Lung (tissue), 11 donors: ENCODE measurements at regions not wholly inside any gene's neighbourhood (a gene's known extent, or its start where the extent isn't known, plus 50 kb on each side); places are given as distances from the start of the nearest gene placed in this dataset.

Experiments used
- ATAC-seq: fragments of 200-7000 bp; cut with Tn5 transposase; one replicate; pipeline ENCODE4 v1.9.1; 2020; ENCODE audit warnings: moderate number of reproducible peaks; ENCODE audit not compliant: insufficient read depth, low FRiP score
- DNase-seq, 3 donors: peaks; one replicate each; pipeline ENCODE4 v3.0.0-alpha.2; 2013 to 2017
- H3K27ac ChIP-seq, 2 donors: one replicate each; pipeline ENCODE4 v1.5.1; 2013; ENCODE audit warnings: mild to moderate bottlenecking in 2 of 2, moderate library complexity in 2 of 2, control low read depth in 1 of 2, inconsistent platforms in 1 of 2, low read depth in 1 of 2, low read length in 1 of 2
- H3K27me3 ChIP-seq, 3 donors: one replicate each; pipeline ENCODE4 v1.5.1; 2013; ENCODE audit warnings: low read length in 2 of 3; ENCODE audit not compliant: control insufficient read depth in 3 of 3, insufficient read depth in 3 of 3
- H3K36me3 ChIP-seq, 4 donors: one replicate each; pipeline ENCODE4 v1.5.1; 2013; ENCODE audit warnings: low read length in 4 of 4, mild to moderate bottlenecking in 1 of 4, moderate library complexity in 1 of 4; ENCODE audit not compliant: control insufficient read depth in 4 of 4, insufficient read depth in 4 of 4
- H3K4me1 ChIP-seq, 5 donors: one replicate each; pipeline ENCODE4 v1.5.1; 2013; ENCODE audit warnings: low read length in 5 of 5, mild to moderate bottlenecking in 2 of 5, moderate library complexity in 1 of 5; ENCODE audit not compliant: control insufficient read depth in 5 of 5, insufficient read depth in 5 of 5
- H3K4me3 ChIP-seq: one replicate; pipeline ENCODE4 v1.5.1; 2013; ENCODE audit warnings: mild to moderate bottlenecking, control low read depth, moderate library complexity
- H3K9ac ChIP-seq, 2 donors: one replicate each; pipeline ENCODE4 v1.5.1; 2013; ENCODE audit warnings: low read length in 2 of 2, control low read depth in 1 of 2; ENCODE audit not compliant: insufficient read depth in 1 of 2
- H3K9me3 ChIP-seq, 4 donors: one replicate each; pipeline ENCODE4 v1.5.1; 2013; ENCODE audit warnings: low read length in 3 of 4, mild to moderate bottlenecking in 1 of 4, moderate library complexity in 1 of 4; ENCODE audit not compliant: control insufficient read depth in 4 of 4, insufficient read depth in 3 of 4
- CTCF ChIP-seq: IDR thresholded peaks from 2 replicates; pipeline ENCODE4 v1.5.1; 2012; ENCODE audit warnings: mild to moderate bottlenecking; ENCODE audit errors: control extremely low read depth, extremely low read depth
- WGBS, 2 donors: extraction: QIAGEN DNeasy Blood & Tissue Kit; methylation state at CpG; one replicate each; pipeline ENCODE4 v1.1.7; 2013; 5-methylcytosine and 5-hydroxymethylcytosine counted together
- donor health status: control.
- donor health status: control.
- donor health status: Bipolar disorder and iron deficiency.
- donor health status: healthy.
- donor health status: DM: yes; HTN: yes; CAD: no.

GRCh38 chr10:114735946-114736345 is 77.9 kb upstream of the ABLIM1 start:
- TF ChIP-seq CTCF: no peak
- Histone ChIP-seq H3K27me3 (no peaks in the 10 kb centered on the region), H3K27ac (no peak overlapping the region), H3K9ac (no peak overlapping the region), H3K4me3 (no peak overlapping the region), H3K4me1 (peaks cover 0 to 17% (median 0%) of the 10 kb centered on the region in 5 donors), H3K36me3 (no peaks in the 10 kb centered on the region), H3K9me3 (no peaks in the 10 kb centered on the region)
- ATAC-seq (no peak), DNase-seq (no peak)

DNA sequence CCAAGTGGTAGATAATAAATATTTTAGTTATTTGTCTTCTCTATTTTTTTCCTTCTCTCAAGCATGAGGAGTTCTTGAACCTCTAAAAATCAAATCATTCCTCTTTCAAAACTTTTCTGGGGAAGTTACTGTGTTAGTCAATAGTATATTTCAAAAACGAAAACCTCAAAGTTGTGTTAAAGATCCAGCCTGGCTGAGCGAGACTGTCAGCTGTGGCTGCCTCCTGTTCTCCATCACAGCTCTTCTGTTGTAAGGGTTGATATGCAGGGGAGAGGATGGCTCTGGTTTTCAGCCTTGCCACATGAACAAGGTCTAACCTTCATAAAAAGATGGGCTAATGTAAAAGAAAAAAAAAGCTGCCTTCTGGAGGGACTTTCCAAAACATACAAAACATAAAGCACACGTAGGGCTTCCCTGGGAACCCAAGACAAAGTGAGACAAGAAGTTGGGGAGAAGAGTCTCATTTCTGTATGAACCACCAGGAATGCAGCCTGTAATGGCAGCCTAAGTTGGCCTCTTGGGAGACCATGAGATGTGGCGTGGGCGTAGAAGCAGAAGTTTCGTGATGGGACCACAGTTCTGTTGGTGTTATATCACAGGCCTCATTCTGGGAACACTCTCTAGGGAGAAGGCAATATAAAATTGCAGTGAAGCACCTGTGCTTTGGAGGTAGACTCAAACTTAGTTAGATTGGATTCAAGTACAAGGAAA is 77.9 kb upstream of the FHIP2A start:
- Histone ChIP-seq H3K4me3 (no peak overlapping the region), H3K36me3 (no peaks in the 10 kb centered on the region), H3K27ac (no peak overlapping the region), H3K9me3 (no peaks in the 10 kb centered on the region), H3K4me1 (peaks cover 0 to 4% (median 0%) of the 10 kb centered on the region in 5 donors), H3K9ac (no peak overlapping the region), H3K27me3 (no peaks in the 10 kb centered on the region)
- ATAC-seq: no peak
- no peak for DNase-seq
- 56 to 72% methylated on average over 6 of the region's 6 CpGs for WGBS, 2 donors
- TF ChIP-seq CTCF: no peak

GRCh38 chr10:114746531-114746930 is 75.0 kb upstream of the FHIP2A start:
- no peak overlapping the region for H3K4me3 ChIP-seq
- WGBS, 2 donors: 86 to 90% methylated on average over 3 of the region's 3 CpGs
- H3K4me1 ChIP-seq: peaks cover 0 to 12% (median 2%) of the 10 kb centered on the region in 5 donors
- TF ChIP-seq CTCF: no peak
- H3K9me3 ChIP-seq: no peaks in the 10 kb centered on the region
- no peaks in the 10 kb centered on the region for H3K36me3 ChIP-seq
- H3K9ac ChIP-seq: no peak overlapping the region
- H3K27me3 ChIP-seq: no peaks in the 10 kb centered on the region
- no peak overlapping the region for H3K27ac ChIP-seq
- DNase-seq: no peak
- ATAC-seq: no peak

DNA sequence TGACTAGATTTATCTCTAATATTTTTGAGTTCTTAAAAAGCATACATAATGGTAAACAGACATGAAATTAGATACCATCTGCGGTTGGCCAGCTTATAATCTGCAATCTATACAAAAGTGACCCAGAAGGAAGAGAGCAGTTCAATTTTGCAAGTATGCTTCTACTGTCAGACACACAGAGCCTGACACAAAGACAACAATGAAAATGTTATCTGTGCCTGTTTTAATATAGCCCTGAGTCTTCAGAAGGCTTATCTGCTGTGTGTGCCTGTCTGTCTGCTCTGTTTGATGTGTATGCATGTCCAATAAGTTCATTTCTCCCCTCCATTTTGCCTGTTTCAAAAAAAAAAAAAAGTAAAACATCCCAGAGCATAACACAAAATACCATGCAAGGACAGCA is 73.3 kb upstream of the FHIP2A start:
- ATAC-seq (no peak), DNase-seq (no peak)
- Histone ChIP-seq H3K4me3 (no peak overlapping the region), H3K9me3 (no peaks in the 10 kb centered on the region), H3K27me3 (no peaks in the 10 kb centered on the region), H3K36me3 (no peaks in the 10 kb centered on the region), H3K4me1 (peaks cover 0 to 16% (median 2%) of the 10 kb centered on the region in 5 donors), H3K9ac (no peak overlapping the region), H3K27ac (peak overlapping the region in 1 of 2 donors; percentile 58)
- 68 to 71% methylated on average over 1 of the region's 1 CpG for WGBS, 2 donors
- TF ChIP-seq CTCF: no peak
